PC-3 (cell line): ENCODE measurements at regions not wholly inside any gene's neighbourhood (a gene's known extent, or its start where the extent isn't known, plus 50 kb on each side); places are given as distances from the start of the nearest gene placed in this dataset.
A peak's percentile ranks its signal among the peaks of the same experiment; 100 is the strongest.

Experiments used
- ATAC-seq: fragments of 200-7000 bp; cut with Tn5 transposase; 2 replicates; pipeline ENCODE4 v1.9.1; 2020; ENCODE audit warnings: mild to moderate bottlenecking, moderate library complexity
- BruUV-seq: library from RNA; stranded (reverse); fragments of 400-500 nt; replicated peaks from 2 replicates; lab custom pipeline; 2021; lab: Mats Ljungman, UMichigan
- CTCF ChIA-PET: fragments of 300-600 bp; sonication (Branson Sonifier 250); formaldehyde crosslinking; loops from one replicate; lab custom pipeline; 2022; ENCODE audit warnings: antibody characterized with exemption; lab: Charles Lee
- POLR2A ChIA-PET: fragments of 300-600 bp; sonication (Branson Sonifier 250); formaldehyde crosslinking; loops from one replicate; lab custom pipeline; 2022; ENCODE audit warnings: antibody characterized with exemption; ENCODE audit not compliant: unreplicated experiment; lab: Charles Lee
- DNase-seq: peaks from one replicate; pipeline ENCODE4 v3.0.0-alpha.2; 2015
- H2AFZ ChIP-seq: fragments of 300-600 bp; sonication (generic); 2 replicates; pipeline ENCODE4 v1.6.0; 2016; ENCODE audit warnings: antibody characterized with exemption, low read length
- H3F3A ChIP-seq: fragments of 300-600 bp; sonication (generic); one replicate; pipeline ENCODE4 v1.6.0; 2017; ENCODE audit warnings: antibody characterized with exemption, low read length, control low read depth, mild to moderate bottlenecking; ENCODE audit not compliant: unreplicated experiment
- H3K27ac ChIP-seq: fragments of 300-600 bp; sonication (generic); 2 replicates; pipeline ENCODE4 v1.5.1; 2016; ENCODE audit warnings: mild to moderate bottlenecking, low read length
- H3K27me3 ChIP-seq: fragments of 300-600 bp; sonication (generic); 2 replicates; pipeline ENCODE4 v1.6.1; 2016; ENCODE audit warnings: low read length, mixed read lengths
- H3K36me3 ChIP-seq: fragments of 300-600 bp; sonication (generic); 2 replicates; pipeline ENCODE4 v1.6.1; 2016; ENCODE audit warnings: low read depth, mixed run types, low read length, mixed read lengths
- H3K4me1 ChIP-seq: fragments of 300-600 bp; sonication (generic); 2 replicates; pipeline ENCODE4 v1.5.1; 2016; ENCODE audit warnings: low read length; ENCODE audit not compliant: insufficient read depth
- H3K4me2 ChIP-seq: fragments of 300-600 bp; sonication (generic); 2 replicates; pipeline ENCODE4 v1.6.0; 2016; ENCODE audit warnings: low read length
- H3K4me3 ChIP-seq: fragments of 300-600 bp; sonication (generic); 2 replicates; pipeline ENCODE4 v1.5.1; 2016; ENCODE audit warnings: mild to moderate bottlenecking, low read length, mixed read lengths
- H3K79me2 ChIP-seq: fragments of 300-600 bp; sonication (generic); 2 replicates; pipeline ENCODE4 v1.6.1; 2017; ENCODE audit warnings: low read length, mixed read lengths
- H3K9ac ChIP-seq: fragments of 300-600 bp; sonication (generic); 2 replicates; pipeline ENCODE4 v1.6.0; 2016; ENCODE audit warnings: mild to moderate bottlenecking, low read length
- H3K9me2 ChIP-seq: fragments of 300-600 bp; sonication (generic); replicated peaks from 2 replicates; pipeline ENCODE4 v1.6.1; 2016; ENCODE audit warnings: mixed run types, low read length, mixed read lengths
- H3K9me3 ChIP-seq: fragments of 300-600 bp; sonication (generic); 2 replicates; pipeline ENCODE4 v1.6.1; 2016; ENCODE audit warnings: low read length, mixed read lengths
- H4K20me1 ChIP-seq: fragments of 300-600 bp; sonication (generic); 2 replicates; pipeline ENCODE4 v1.6.1; 2016; ENCODE audit warnings: low read length, mixed read lengths
- CTCF ChIP-seq: fragments of 300-600 bp; sonication (generic); conservative IDR thresholded peaks from 2 replicates; pipeline ENCODE4 v1.5.1; 2017; ENCODE audit warnings: antibody characterized with exemption, low read depth, mild to moderate bottlenecking, low read length
- EZH2 ChIP-seq: fragments of 300-600 bp; sonication (generic); IDR thresholded peaks from one replicate; pipeline ENCODE4 v1.6.1; 2017; ENCODE audit warnings: antibody characterized with exemption, mild to moderate bottlenecking, low read length; ENCODE audit not compliant: unreplicated experiment
- EZH2phosphoT487 ChIP-seq: fragments of 300-600 bp; sonication (generic); IDR thresholded peaks from 2 replicates; pipeline ENCODE4 v1.6.1; 2018; ENCODE audit warnings: mild to moderate bottlenecking, antibody characterized with exemption, low read length, borderline replicate concordance
- intact Hi-C: fragments of 100-400 bp; cut with micrococcal nuclease; formaldehyde crosslinking; loops from 2 replicates; pipeline ENCODE4 v1.9.0; 2023

DNA sequence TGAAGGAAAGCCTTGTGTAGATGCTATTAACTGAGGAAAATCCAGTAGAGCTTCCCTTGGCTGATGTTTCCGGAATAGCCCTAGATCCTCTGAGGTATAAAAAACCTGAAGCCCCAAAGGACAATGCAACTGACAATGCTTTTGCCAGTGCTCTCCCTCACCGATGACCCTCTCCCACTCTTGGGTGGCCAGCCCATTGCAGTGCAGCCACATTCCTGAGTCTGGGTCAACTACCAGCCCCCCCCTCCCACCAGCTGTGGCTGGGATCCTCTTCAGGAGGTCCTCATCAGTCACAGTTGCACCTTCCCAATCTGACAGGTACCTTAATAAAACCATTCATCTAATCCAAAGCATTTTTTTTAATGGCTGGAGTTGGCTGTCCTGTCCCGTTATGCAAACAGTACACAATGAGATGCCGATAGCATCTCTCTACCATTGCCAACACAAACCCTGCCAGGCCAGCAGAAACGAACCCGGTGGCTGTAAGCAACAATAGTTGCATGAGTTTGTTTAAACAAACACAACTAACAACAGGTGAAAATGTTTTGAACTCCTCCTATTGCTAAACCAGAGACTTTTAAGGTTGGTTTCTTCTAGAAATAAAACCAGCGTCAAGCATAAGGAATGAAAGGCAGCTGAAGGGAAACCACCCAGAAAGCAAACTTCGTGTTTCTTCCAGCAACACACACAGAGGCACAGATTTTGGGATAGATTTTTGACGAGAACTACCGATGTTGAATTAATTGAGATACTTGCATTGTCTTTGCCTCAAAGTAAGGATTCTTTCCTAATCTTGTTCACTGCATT, 128.3 kb upstream of the ARHGEF3 start:
- no peak for TF ChIP-seq CTCF
- TF ChIP-seq EZH2phosphoT487 = no peak
- no peak for TF ChIP-seq EZH2
- Histone ChIP-seq H3K27ac (peak overlapping the region; percentile 64), H3K4me1 (peaks cover 34% of the 10 kb centered on the region), H3F3A (no peaks in the 10 kb centered on the region), H3K9me2 (no peaks in the 10 kb centered on the region), H3K4me3 (no peak overlapping the region), H3K36me3 (no peaks in the 10 kb centered on the region), H3K9ac (no peak overlapping the region; the same call in 1 of the 2 replicates), H3K9me3 (no peaks in the 10 kb centered on the region), H2AFZ (peak overlapping the region; percentile 9; the same call in 1 of the 2 replicates), H3K79me2 (no peaks in the 10 kb centered on the region), H3K4me2 (peak overlapping the region; percentile 30), H3K27me3 (no peaks in the 10 kb centered on the region), H4K20me1 (no peaks in the 10 kb centered on the region)
- BruUV-seq = no TSS peak
- ChIA-PET POLR2A (no interaction called here), CTCF (interaction anchor here (0.7 kb wide), 2 partner anchors 116 kb away, joined by 3 read pairs; no protein-coding TSS in a partner anchor)
- ATAC-seq (no peak), DNase-seq (peak; percentile 20)
- intact Hi-C loops = loop anchor here (5.0 kb wide), 1 partner anchor 57 kb away; no protein-coding TSS in a partner anchor

DNA sequence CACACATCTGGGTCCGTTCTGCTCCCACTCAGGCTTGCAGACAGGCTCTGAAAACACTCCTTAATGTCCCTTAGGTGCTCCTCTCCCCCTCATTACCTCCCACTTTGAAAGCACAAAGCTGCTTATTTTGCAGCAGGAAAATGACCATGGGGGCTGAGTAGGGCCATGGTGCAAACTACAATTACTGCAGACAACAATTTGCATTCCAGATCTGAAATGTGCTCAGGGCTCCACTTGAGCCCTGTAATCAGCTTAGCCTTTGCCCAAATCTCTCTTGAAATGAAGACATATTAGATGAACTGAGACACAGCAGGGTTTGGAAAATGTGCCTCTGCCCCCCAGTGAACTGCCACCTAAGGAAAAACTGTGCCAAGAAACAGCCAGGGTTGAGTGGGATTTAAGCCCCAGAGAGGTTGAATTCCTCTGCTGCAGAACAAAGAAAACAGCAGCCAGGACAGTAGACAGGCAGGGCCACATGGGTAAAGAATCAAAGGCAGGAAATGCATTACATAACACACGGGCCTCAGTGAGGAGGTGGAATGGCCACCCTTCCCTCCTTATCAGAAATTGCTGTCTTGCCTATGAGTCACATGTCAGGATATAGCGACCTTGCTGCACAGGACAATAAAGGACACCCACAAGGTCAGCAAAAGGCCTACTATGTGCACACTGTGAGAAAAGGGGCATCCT, 126.8 kb upstream of the ARHGEF3 start:
- no peak overlapping the region for H3K4me2 ChIP-seq
- H3K4me1 ChIP-seq = peaks cover 43% of the 10 kb centered on the region
- DNase-seq (no peak), ATAC-seq (no peak)
- ChIA-PET CTCF (no interaction called here), POLR2A (no interaction called here)
- BruUV-seq = no TSS peak
- no peaks in the 10 kb centered on the region for H3F3A ChIP-seq
- no peaks in the 10 kb centered on the region for H3K36me3 ChIP-seq
- no peaks in the 10 kb centered on the region for H3K9me2 ChIP-seq
- no peak overlapping the region for H3K9ac ChIP-seq
- intact Hi-C loops = loop anchor here (5.0 kb wide), 1 partner anchor 59 kb away; no protein-coding TSS in a partner anchor
- no peaks in the 10 kb centered on the region for H4K20me1 ChIP-seq
- no peak overlapping the region for H3K4me3 ChIP-seq
- H3K9me3 ChIP-seq = no peaks in the 10 kb centered on the region
- H3K27ac ChIP-seq = no peak overlapping the region
- H3K27me3 ChIP-seq = no peaks in the 10 kb centered on the region
- no peaks in the 10 kb centered on the region for H3K79me2 ChIP-seq
- no peak for TF ChIP-seq CTCF
- no peak for TF ChIP-seq EZH2
- no peak for TF ChIP-seq EZH2phosphoT487
- H2AFZ ChIP-seq = no peak overlapping the region
